WERI-Rb-1 (cell line): ENCODE measurements at regions not wholly inside any gene's neighbourhood (a gene's known extent, or its start where the extent isn't known, plus 50 kb on each side); places are given as distances from the start of the nearest gene placed in this dataset.

ENCODE experiments used
- DNase-seq: peaks from one replicate; pipeline ENCODE4 v3.0.0-alpha.2; 2020
- H3K27ac ChIP-seq: fragments of 250-450 bp; sonication (Bioruptor Pico); 2 replicates; pipeline ENCODE4 v1.5.1; 2020; ENCODE audit warnings: mild to moderate bottlenecking, moderate library complexity
- H3K27me3 ChIP-seq: fragments of 250-450 bp; sonication (Bioruptor Pico); 2 replicates; pipeline ENCODE4 v1.5.1; 2021; ENCODE audit warnings: mild to moderate bottlenecking, low read depth, moderate library complexity; ENCODE audit not compliant: insufficient read depth, severe bottlenecking
- H3K36me3 ChIP-seq: fragments of 250-450 bp; sonication (Bioruptor Pico); 2 replicates; pipeline ENCODE4 v1.5.1; 2020; ENCODE audit warnings: mild to moderate bottlenecking, moderate library complexity
- H3K4me3 ChIP-seq: 2 replicates; pipeline ENCODE4 v1.5.1; 2011; ENCODE audit warnings: low read depth, mild to moderate bottlenecking, control low read depth, low read length
- H3K9me3 ChIP-seq: fragments of 250-450 bp; sonication (Bioruptor Pico); 2 replicates; pipeline ENCODE4 v1.5.1; 2021; ENCODE audit warnings: mild to moderate bottlenecking, moderate library complexity; ENCODE audit not compliant: severe bottlenecking
- CTCF ChIP-seq: IDR thresholded peaks from 2 replicates; pipeline ENCODE4 v1.5.1; 2011; ENCODE audit warnings: low read depth, mild to moderate bottlenecking, control low read depth, inconsistent platforms, low read length

GRCh38 chr5:66246608-66247007 is 102.5 kb downstream of the SREK1 start:
- Histone ChIP-seq H3K27ac (no peak overlapping the region), H3K27me3 (no peaks in the 10 kb centered on the region), H3K9me3 (no peaks in the 10 kb centered on the region), H3K36me3 (no peaks in the 10 kb centered on the region), H3K4me3 (no peak overlapping the region)
- DNase-seq, result no peak
- TF ChIP-seq CTCF, result no peak

GRCh38 chr5:66247176-66247960 is 103.3 kb downstream of the SREK1 start:
- no peak for DNase-seq
- Histone ChIP-seq H3K36me3 (no peaks in the 10 kb centered on the region), H3K9me3 (no peaks in the 10 kb centered on the region), H3K27me3 (no peaks in the 10 kb centered on the region), H3K4me3 (no peak overlapping the region), H3K27ac (no peak overlapping the region)
- no peak for TF ChIP-seq CTCF

- Histone ChIP-seq H3K4me3 (no peak overlapping the region), H3K27ac (no peak overlapping the region), H3K36me3 (no peaks in the 10 kb centered on the region), H3K9me3 (no peaks in the 10 kb centered on the region), H3K27me3 (no peaks in the 10 kb centered on the region)
- no peak for DNase-seq
- TF ChIP-seq CTCF, result no peak
Measured at GRCh38 chr5:66248874-66249273, 104.8 kb downstream of the SREK1 start.

- no peak for TF ChIP-seq CTCF
- DNase-seq, result no peak
- Histone ChIP-seq H3K36me3 (no peaks in the 10 kb centered on the region), H3K27me3 (no peaks in the 10 kb centered on the region), H3K9me3 (no peaks in the 10 kb centered on the region), H3K4me3 (no peak overlapping the region), H3K27ac (no peak overlapping the region)
Measured at GRCh38 chr5:66249920-66250319, 105.8 kb downstream of the SREK1 start.

GRCh38 chr5:66252849-66253248 is 108.7 kb downstream of the SREK1 start:
- no peak overlapping the region for H3K4me3 ChIP-seq
- H3K27ac ChIP-seq, result no peak overlapping the region
- no peaks in the 10 kb centered on the region for H3K9me3 ChIP-seq
- H3K36me3 ChIP-seq, result no peaks in the 10 kb centered on the region
- no peaks in the 10 kb centered on the region for H3K27me3 ChIP-seq
- no peak for TF ChIP-seq CTCF
- no peak for DNase-seq

- no peak for TF ChIP-seq CTCF
- no peak overlapping the region for H3K4me3 ChIP-seq
- no peak for DNase-seq
Measured at GRCh38 chr5:66255714-66256113, 111.6 kb downstream of the SREK1 start.

More at GRCh38 chr5:66255714-66256113, 111.6 kb downstream of the SREK1 start:
- no peaks in the 10 kb centered on the region for H3K27me3 ChIP-seq
- H3K36me3 ChIP-seq, result no peaks in the 10 kb centered on the region
- H3K9me3 ChIP-seq, result no peaks in the 10 kb centered on the region
- no peak overlapping the region for H3K27ac ChIP-seq
